Amygdala (tissue), 56 donors: ENCODE measurements at regions not wholly inside any gene's neighbourhood (a gene's known extent, or its start where the extent isn't known, plus 50 kb on each side); places are given as distances from the start of the nearest gene placed in this dataset.

Experiments
- DNase-seq, 56 donors: peaks; one replicate each; lab custom pipeline; 2025; lab: John Stamatoyannopoulos, UW

DNA sequence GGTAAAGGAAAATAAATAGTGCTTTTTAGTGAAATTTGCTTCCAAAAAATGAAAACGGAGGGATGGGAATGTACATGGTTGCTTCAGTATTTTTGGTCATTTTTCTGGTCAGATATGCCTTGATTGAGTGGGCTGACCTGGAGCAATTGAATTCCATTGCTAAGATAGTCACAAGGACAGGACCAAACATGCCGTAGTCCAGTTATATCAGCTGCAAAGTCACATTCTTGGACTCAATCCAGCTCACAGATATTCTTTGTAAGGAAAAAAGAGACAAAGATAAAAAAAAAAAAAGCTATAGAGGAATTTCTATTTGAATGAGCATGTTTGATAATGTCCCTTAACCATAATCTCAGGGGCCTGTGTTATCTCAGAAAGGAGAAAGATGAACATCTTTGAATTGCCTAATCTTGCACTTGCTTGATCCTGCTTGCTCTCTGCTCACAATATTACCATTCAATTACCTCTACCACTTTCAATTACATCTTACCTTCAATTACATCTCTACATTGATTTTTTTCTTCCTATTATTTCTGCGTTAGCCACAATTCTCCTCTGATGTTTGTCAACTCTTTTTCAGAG lies 75.4 kb upstream of the PACRGL start:
- DNase-seq: no peak

- peak in 3 of 56 donors; percentile 1 to 3 (median 2) for DNase-seq
These were observed 74.8 kb upstream of the PACRGL start for GRCh38 chr4:20625426-20625825.

- no peak for DNase-seq
These were observed 73.8 kb upstream of the PACRGL start for GRCh38 chr4:20626326-20627005.

- no peak for DNase-seq
These were observed 72.4 kb upstream of the PACRGL start for GRCh38 chr4:20627866-20628265.

DNA sequence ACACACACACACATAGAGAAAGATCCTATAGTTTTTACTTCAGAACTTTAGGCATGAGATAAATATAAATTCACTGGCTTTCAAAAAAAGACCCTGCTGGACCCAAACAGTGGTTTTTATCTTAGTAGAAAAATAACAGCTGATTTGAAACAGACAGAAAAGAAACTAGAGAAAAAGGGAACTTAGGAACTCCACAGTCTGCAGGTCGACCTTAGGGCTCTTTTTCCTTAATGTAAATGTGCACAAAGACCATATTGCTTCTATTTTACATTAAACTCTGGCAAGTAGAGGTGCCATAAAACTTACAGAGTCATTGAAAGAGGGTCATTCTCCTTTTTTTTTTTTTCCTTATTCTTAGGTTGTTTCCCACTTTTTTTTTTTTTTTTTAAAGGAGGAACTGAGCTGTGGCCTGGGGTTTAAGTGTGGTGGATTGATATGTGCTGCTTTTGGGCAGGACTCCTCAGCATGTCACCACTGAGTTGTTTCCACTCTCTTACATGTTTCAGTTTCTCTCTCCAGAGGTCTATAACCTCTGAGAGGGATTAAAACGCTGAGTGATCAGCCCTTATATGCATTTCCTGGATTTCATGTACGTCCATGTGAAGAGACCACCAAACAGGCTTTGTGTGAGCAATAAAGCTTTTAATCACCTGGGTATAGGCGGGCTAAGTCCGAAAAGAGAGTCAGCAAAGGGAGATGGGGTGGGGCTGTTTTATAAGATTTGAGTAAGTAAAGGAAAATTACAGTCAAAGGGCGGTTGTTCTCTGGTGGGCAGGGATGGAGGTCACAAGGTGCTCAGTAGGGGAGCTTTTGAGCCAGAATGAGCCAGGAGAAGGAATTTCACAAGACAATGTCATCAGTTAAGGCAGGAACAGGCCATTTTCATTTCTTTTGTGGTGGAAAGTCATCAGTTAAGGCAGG lies 70.8 kb upstream of the PACRGL start:
- DNase-seq: no peak

GRCh38 chr4:20638825-20639224 lies 61.4 kb upstream of the PACRGL start:
- no peak for DNase-seq

DNA sequence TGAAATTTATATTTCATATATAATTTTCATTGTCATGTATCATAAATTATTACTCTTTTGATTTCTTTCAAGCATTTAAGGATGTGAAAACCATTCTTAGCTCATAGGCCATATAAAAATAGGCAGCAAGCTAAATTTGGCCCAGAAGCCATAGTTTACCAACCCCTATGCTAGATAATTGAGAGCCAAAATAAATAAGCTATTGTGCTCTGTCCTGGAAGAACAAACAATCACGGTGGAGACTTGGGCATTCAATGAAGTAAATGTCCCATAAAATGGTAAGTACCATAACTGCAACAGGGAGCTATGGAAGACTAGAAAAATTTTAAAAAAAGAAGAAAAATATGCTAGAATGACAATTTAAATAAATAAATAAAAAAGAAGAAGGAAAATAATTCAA lies 60.9 kb upstream of the PACRGL start:
- DNase-seq: no peak

DNA sequence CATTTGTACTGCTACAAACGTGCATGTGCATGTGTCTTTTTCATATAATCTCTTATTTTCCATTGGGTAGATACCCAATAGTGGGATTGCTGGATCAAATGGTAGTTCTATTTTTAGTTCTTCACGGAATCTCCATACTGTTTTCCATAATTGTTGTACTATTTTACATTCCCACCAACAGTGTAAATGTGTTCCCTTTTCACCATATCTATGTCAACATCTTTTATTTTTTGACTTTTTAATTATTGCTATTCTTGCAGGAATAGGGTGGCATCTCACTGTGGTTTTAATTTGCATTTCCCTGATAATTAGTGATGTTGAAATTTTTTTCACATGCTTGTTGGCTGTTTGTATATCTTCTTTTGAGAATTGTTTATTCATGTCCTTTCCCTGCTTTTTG lies 59.3 kb upstream of the PACRGL start:
- no peak for DNase-seq

DNA sequence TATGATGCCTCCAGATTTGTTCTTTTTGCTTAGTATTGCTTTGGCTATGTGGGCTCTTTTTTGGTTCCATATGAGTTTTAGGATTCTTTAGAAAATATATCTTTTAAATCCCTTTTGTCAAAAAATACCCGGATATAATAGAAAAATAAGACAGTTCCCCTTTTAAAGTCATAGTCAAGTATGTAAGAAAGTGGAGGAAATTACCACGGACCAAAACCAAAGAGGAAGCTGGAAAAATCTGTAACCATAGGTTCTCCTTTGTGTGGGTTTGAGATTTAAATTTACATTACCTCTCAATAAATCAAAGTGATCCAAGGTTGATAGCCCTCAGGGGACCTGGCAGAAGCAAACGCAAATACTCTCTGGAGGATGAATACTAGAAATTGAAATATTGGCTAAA lies 58.3 kb upstream of the PACRGL start:
- no peak for DNase-seq

DNA sequence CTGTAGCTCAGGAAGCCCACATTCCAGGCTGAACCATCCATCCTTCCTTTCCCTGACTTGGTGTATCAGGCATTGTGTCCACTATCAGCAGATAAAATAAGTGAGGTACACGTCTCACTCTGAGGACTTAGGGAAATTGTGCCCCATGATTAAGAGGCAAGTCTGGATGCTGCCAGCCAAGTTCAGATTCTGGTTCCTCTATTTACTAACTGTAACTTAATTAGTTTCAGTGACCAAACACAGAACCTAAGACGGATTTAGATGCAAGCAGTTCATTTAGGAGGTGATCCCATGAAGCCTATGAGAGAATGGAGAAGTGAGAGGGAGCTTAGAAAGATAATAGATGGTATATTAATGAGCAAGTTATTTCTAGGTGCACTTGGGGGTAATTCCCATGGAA lies 56.6 kb upstream of the PACRGL start:
- no peak for DNase-seq

DNA sequence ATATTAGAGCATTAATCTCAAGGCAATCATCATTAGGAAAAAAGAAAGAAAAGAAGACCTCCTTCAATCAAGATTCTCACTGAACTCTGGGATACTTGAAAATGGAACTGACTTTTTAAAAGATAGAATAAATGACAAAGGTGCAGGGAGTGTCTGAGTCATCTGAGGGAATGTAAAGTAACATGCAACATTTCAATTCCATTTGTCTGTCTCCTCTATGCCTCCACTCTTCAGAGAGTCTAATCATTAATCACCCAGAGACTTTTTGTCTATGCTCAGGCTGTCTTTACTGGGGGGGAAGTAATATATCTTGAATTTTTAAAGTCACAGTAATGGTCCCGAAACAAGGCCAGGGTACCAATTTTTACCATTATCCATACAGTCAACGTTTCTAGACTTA lies 55.0 kb upstream of the PACRGL start:
- no peak for DNase-seq

GRCh38 chr4:20646287-20646686 lies 54.0 kb upstream of the PACRGL start:
- no peak for DNase-seq
